GM19395 (cell line): ENCODE measurements at regions not wholly inside any gene's neighbourhood (a gene's known extent, or its start where the extent isn't known, plus 50 kb on each side); places are given as distances from the start of the nearest gene placed in this dataset.

ENCODE experiments used
- ATAC-seq: cut with Tn5 transposase; IDR thresholded peaks from one replicate; pipeline ENCODE4 v1.9.1; 2021; ENCODE audit warnings: mild to moderate bottlenecking, moderate library complexity; ENCODE audit not compliant: unreplicated experiment

DNA sequence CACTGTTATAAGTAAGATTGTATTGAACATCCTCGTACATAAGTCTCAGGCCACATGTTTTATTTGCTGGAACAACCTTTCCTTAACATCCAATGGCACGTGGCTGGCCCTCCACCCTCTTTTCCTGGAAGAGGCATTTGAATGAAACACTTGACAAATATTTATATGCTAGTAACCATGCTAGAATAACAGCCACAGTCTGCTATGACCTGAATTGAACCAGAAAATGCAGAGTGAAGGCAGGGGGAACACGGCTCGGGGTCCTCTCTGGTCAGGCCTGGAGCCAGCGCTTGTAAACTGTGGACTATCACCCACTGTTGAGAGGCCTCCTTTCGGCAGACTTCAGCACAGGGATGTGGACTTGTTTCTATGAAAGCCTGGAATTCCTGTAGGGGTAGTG lies 198.2 kb upstream of the COPS8 start:
- ATAC-seq = no peak

DNA sequence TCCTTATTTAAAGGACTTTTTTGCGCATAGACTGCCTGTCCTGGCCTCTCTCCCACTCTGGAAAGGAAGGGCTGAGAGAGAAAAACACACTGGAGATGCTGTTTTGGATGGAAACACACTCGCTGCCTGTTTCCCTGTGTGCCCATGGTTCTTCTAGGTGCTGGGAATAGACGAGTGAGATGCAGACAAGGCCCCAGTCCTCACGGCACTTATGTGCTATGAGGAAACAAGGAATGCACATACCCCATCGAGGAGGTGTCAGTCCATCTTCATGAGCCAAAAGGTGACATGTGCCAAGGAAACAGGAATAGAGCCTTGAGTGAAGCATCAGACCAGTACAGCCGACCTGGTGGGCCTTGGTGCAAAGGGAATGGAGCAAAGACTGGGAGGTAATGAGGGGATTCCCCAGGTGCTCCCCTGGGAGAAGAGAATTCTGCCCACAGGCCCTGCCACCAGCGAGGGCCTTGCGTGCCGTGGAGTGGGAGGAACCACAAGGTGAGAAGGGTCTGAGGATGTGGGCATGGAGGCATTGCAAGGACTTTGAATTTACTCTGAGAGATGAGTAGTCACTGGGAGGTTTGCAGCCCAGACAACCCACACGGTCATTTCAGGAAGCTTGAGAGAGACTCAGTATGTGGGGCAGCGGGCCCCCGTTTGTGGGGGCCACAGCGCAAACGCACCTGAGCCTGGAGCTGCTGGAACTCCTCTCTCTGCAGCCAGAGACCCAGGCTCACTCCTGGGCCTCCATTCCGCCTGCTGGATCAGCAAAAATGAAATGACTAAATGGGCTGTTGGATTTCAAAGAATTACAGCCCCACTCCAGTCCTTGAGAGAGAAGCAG lies 197.5 kb upstream of the COPS8 start:
- ATAC-seq = no peak

DNA sequence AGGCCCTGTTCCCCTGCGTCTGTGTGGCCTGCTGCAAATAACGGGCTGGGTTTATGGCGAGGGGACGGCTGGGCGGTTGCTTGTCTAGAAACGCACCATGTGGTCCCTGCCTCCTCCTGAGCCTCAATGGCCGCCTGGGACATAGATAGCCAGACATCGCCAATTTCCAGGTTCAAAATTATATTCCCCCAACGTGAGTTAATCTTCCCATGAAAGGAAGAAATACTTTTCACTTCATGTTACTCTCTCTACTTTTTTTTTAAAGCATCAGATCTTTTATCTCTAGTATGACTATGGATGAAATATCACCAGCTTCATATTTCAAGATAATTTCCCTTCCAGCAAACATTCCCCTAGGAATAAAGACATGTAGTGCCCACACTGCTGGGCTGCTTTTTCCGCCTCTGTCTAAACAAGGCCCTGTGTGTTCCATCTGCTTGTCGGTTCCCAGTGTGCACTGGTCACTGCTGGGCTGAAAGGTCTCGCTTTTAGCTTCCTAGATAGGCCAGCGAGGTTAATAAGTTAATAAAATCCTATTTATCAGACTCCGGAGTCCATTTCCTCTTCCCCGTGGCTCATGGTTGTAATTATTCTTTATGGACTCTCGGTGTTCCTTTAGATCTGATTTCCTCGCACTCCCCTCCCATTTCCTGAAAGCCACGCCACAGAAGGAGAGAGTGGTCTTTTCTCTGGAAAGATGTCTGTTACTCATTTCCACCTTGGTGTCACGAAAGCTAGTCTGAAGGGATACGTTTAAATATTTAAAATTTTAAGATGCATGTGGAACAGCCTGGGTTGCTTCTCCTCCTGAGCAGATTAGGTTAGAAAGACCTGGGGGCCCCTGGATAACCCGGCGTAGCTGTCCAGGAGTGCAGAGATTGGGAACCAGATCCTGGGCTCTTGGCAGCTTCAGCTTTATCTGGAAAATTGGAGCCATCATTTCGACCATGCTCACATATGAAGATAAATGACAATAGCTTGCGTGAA lies 196.6 kb upstream of the COPS8 start:
- ATAC-seq = no peak

DNA sequence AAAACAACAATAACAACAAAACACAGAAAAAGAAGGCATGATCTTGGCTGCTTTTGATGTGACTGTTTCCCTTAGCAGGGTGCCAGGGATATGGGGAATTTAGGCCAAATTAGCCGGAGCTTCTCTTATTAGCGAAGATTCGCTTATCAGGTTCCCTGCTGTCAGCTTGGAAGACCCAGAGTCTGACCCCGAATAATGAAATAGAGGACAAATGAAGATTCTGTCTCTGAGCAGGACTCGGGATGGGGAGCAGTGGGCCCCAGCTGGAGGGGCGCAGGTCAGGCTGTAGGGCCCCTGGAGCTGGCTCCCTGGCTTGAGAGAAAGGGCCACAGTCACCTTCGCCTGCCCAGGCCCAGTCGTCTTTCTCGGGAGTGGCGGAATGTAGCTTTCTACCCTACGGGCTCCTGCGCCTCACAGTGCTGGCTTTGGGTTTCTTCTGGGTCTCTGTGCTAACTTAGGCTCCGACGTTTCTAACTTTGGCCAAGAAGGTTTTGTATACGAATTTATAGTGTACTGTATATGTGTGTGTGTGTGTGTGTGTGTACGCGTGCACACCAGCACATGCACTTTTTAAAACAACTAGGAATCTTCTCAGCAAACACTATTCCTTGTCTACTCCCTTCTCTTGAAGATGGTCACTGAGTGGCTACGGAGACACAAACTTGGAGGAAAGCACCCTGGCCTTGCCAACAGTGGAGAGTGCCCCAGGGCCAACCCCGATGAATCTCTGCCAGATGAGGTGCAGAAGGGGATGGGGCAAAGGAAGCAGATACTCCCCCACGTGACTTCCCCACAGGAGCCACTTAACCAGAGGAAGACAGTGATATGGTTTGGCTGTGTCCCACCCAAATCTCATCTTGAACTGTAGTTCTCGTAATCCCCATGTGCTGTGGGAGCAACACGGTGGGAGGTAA lies 195.6 kb upstream of the COPS8 start:
- no peak for ATAC-seq

DNA sequence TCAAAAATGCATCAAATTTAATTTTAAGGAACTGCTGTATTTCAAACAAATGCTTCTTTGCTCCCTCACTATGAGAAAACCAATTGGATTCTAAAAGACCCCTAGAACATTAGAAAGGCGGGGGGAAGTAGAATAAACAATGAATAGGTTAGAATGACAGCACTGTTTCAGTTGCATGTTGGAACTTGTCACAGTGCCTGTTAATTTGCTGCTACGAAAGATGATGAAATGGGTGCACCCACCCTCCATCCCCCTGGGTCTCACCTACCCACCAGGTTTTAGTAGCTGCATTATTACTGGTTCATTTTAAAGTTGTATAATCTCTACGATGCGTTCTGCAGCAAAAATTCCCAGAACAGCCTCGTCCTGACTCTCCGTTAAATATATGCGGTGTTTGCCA lies 193.0 kb upstream of the COPS8 start:
- no peak for ATAC-seq

DNA sequence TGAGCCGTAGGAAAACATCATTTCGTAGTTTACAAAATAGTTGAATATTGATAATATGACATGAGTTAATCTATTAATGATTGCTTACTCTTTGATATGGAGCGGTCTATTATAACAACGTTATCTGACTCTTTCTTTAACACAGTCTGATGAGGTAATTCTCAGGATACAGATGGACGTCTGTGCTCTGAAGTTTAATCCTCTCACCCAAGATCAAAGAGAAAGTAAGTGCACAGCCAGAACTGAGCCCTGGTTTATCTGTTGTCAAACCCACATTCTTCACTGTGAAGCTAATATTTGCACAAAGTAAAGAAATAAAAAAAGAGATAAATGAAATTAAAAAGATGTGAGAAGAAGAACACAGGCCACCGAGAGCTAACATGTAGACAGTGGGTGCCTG lies 190.9 kb upstream of the COPS8 start:
- ATAC-seq = no peak

DNA sequence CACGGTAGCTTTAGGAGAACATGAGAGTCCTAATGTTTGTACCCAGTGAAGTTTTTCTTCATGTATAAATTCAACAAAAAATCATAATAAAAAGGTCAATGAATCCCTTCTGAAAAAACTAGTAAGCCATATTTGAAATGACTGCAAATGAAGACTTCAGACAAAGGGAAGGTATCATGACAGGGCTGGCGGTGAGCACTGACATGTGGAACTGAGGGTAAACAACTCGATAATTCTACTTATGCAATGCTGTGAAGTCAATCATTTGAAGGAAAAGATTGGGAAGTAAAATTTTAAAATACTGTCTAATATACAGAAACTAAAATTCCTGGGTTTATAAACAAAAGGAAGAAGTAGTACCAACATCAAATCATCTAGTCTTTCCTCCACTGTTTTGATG lies 190.2 kb upstream of the COPS8 start:
- ATAC-seq = no peak

DNA sequence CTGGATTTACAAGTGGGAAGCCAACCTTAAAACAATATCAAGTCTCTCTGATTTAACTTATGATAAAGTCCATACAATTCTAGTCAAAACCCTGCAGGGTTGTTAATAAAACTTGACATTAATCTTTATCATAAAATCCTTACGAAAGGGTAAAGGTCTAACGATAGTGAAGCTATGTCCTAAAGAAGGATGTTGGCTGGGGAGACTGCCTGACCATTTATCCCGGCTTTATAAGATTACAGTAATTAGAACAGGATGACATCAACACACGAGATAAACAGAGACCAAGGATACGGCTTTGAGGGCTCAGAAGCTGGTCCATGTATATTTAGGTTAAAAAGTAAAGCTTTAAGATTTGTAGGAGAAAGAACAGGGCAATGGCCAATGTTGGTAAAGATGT lies 189.0 kb upstream of the COPS8 start:
- ATAC-seq = no peak

DNA sequence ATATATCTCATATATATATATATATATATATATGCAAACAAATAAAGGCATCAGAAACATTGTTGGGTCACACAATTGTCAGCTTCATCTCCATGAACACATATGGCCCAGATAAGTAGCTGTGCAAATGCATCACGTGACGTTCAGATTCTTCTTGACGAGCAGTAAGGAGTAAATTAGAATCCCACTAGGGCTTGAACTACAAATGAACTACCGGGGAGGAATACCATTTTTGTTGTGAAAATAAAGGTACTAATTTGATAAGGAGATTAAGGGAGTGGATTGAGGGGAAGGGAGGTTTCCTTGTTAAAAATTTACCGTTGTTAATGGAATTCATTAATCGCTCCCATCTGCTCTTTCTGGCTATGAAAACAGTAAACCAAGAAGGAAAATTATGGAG lies 186.5 kb upstream of the COPS8 start:
- no peak for ATAC-seq

DNA sequence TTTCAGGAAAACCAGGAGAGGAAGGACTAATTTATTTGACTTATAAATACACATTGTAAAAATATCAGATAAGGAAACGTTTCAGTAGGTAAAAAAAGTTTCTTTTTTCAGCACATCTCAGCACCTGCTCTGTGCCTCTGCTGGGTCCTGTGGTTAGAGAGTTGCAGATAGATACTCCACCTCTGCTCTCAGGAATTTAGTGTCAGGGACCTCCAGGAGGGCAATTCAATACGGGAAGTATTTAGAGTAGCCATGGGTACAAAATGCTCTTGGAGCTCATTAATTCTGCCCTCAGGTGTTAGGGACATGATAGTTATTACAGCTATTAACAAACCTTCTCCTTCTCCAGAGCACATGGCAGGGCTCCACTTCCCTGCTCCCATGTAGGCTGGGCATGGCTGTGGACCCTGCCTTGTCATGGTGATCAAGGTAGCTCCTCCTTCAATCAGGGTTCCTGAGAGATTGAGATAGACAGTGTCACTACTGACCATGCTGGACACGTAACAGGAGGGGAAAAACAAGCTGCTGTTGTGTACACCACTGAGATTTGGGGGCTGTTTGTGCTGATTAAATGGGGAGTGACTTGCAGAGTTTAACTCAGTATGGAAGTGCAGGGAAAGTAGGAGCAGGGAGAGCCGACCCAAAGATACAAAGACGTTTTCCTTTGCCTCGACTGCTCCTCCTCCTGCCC lies 185.6 kb upstream of the COPS8 start:
- no peak for ATAC-seq

DNA sequence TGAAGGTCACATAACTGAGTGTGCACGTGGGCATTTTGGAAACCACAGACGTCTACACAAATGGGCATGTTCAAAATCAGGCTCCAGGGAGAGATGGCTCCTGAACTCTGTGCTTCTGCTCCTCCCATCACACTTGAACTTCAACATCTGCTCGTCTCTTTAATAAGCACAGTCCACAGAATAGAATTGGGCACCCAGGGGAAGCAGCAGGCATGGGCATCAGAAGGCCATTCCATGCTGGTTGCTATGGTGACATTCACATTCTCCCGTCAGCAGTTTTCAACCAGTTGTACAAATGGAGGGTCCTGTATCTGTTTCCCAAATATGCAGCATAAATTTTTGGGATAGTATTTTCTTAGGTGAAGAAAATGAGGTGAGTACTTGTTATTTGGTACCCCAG lies 183.7 kb upstream of the COPS8 start:
- no peak for ATAC-seq

DNA sequence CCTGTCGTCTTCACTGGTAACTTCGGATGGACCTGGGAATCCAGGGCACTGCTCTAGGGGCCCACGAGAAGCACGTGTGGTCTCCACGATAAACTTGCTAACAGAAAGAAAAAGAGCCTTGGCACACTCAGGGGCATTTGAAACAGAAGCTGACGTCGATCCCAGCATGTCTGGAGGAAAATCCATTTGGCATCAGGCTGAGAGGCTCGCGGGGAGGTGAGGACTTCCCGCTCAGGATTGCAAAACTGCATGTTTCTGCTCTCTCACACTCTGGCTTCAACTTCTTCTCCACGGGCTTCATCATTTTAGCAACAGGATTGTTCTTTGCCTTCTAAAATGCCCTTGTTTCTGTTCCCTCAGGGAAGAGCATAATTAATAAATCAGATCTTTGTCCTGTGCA lies 181.7 kb upstream of the COPS8 start:
- no peak for ATAC-seq

DNA sequence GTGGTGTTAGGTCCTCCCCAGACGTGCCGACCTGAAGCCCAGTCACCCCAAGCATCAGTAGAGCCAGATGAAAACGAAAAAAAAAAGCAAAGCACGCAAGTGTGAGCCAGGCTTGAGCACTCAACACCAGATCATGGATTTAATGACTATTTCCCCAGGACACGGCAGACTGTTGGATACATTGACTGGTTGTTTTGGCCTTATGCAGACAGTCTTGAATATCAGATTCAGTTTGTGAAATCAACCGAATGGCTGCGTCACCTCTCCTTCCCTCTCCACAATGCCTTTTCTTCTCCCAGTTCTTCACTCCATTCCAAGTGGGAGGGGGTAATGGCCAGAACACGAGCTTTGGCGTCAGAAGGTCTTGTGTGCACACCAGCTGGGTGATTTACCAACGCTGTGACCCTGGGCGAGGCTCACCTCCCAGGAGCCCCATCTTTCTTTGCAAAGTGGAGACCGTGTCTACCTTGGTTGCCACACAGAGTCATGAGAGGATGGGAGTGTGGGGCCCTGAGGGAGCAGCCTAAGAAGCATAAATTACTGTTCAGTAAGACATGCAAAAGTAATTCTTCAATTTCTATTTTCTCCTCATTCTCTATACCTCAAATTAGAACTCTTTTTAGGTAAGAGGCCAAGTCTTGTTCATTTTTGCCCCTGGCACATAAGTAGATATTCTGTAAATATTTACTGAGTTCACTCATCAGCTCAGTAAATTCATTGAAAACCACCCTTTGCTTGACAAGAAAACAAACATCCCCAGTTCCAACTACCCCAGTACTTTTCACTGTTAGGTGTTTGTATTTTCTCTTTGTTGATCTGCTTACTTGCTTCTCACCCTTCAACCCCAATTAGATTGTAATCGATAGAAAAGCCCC lies 181.1 kb upstream of the COPS8 start:
- ATAC-seq = no peak

DNA sequence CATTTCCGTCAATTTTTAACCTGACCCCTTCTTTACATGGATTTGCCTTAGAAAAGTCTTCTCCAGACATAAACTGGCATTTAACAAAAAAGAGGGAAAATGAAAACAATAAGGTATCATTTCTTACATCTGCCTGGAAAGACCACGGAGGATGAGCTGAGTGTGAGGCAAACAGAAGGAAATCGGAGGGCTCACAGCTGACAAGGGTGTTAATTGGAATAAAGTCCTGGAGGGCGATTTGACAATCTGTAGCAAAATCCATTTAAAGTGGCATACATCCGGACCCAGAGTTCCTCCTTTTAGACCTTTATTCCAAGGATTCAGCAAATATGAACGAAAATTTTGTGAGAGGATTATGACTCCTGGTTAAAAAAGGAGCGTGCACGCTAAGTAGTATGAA lies 179.7 kb upstream of the COPS8 start:
- no peak for ATAC-seq

DNA sequence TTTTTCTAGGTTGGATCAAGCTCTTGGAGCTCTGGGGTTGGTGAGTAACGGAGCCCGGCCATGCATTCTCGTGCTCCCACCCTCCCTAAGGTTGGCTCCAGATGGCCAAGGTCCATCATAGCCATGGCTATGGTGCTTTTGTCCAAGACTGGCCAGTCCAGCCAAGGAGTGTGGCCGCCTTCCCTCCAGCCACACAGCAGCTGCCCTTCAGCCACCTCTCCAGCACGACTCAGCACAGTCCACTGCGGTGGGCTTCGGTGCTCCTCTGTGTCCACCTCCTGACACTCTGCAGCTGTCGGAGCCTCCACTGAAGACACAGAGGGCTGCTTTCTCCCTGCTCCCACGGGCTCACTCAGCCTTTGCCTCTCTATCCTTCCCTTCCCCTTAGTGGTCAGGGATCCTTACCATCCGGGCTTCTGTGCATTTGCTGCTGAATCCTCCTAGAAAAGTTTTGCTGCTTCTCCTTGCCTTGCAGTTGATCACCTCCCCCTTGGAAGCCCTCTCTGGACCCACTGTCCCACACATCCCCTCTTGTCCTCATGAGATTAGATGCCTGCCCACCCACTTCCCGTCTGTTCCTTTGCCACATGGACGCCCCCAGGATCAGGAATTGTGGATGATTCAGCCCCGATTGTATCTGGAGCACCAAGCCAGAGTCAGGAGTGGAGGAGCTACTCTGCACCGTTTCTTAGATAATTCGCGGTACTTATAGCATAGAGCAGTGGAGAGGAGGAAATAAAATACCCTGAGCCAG lies 177.1 kb upstream of the COPS8 start:
- ATAC-seq = no peak

DNA sequence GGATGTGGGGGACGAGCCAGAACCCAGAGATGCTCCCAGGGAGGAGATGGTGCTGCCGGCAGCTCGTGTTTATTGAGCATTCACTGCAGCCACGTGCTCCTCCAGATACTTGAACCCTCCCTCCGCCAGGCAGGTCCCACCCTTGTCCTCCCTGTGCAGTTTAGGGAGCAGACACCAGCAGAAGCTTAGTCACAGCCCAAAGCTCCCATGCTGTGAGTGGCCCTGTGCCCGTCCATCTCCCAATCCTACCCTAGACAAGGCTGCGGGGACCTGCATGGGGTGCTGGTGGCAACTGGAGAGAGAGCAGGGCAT lies 176.5 kb upstream of the COPS8 start:
- ATAC-seq = no peak

DNA sequence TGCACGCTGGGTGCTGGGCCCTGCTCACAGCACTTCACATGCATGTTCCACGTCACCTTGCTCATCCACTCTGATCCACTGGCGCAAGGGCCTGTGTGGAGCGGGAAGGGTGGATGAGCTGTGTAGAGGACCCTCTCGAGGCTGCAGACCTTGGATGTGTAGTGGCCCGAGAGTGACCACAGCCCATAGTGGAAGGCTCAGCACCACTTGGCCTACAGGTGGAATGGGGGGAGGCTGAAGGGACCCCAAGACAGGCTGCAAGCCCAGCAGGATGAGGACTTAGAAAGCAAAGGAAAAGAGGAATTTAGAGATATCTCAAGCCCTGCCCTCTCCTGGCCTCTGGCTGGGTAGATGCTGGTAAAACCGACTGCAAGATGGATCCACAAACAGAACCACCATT lies 175.9 kb upstream of the COPS8 start:
- no peak for ATAC-seq

DNA sequence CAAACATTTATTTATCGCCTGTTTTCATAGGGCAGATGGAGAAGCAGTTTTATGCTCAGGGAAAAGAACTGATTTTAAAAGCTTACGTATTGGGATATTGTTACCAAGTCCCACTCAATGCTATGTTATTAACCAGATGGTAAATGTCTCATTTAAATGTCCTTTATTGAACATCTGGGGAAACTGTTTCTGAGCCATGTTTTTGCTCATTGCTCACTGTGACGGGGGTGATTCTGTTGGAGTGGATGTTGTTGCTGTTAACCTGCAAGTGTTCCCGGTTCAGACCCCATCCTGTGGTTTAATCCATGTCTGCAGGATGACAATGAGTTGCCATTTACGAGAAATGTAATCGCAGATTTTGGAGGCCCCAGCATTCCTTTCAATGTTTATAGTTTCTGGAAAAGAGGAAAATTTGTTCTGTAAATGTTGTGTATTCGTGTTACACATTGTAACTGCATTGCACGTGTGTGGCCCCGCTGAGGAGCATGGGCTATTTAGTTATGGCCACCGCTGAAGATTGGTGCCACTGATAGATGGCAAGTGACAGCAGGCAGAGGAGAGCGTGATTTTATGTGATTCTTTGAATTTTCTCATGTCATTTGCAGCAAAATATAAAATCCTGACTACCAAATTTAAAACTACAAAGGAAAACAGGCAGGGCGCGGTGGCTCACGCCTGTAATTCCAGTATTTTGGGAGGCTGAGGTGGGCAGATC lies 174.8 kb upstream of the COPS8 start:
- no peak for ATAC-seq
